ENCODE measurements at regions not wholly inside any gene's neighbourhood (a gene's known extent, or its start where the extent isn't known, plus 50 kb on each side); places are given as distances from the start of the nearest gene placed in this dataset.

- H3K4me3 ChIP-seq (ENCODE audit: low read depth, low read length), result no peak overlapping the region
These were observed 166.1 kb upstream of the LINGO1 start for GRCh38 chr15:77798847-77799246.

DNA sequence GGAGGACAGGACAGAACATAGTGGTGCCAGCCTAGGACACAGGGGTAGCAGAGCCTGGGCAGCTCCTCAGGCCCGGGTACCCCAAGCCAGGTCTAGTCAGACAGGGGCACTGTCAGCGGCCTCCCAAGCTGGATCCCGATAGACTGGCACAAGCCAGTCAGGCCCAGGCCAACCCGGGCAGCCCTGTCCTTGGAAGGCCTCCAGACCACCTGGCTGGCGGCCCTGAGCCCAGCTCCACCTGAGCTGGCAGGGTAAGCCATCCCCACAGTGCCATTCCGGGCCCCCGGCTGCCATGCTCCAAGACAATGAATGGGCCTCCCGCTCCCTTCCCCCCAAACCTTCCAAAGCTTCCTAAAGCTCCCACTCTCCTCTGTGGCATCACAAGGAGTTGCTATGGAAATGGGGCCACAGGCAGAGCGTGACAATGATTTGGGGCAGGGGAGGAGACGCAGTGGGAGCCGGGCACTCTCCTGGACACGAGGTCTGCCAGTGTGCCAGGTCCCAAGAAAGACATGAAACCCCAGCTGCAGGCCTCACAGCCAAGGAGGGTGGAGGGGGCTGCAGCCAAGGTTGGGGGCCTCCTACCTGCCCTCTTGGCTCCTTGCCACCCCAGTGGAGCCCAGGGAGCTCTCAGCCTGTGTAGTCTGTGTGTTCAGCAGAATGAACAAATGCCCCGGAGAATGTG lies 165.6 kb upstream of the LINGO1 start:
- no peak overlapping the region for H3K4me3 ChIP-seq (ENCODE audit: low read depth, low read length)

- H3K4me3 ChIP-seq (ENCODE audit: low read depth, low read length), result no peak overlapping the region
These were observed 164.6 kb upstream of the LINGO1 start for GRCh38 chr15:77797270-77797669.

GRCh38 chr15:77796046-77796729 lies 163.5 kb upstream of the LINGO1 start:
- no peak overlapping the region for H3K4me3 ChIP-seq (ENCODE audit: low read depth, low read length)

- no peak overlapping the region for H3K4me3 ChIP-seq (ENCODE audit: low read depth, low read length)
These were observed 162.7 kb upstream of the LINGO1 start for GRCh38 chr15:77795446-77795845.

DNA sequence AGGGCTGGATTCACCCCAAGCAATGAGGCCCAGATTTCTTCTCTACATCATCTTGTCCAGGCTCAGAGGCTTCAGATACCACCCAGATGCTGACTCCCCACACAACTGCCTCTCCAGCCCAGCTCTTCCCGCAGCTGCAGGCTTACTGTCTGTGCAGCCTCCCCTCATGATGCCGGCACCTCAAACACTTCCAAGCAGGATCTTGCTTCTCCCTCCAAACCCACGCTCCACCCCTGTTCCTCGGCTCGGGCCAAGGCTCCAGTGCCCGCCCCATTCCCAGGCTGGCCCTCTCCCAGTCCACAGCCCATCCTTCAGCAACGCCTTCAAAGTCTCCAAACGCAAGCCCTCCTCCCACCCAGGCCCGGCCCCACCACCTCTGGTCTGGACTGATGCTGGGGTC lies 159.2 kb upstream of the LINGO1 start:
- H3K4me3 ChIP-seq (ENCODE audit: low read depth, low read length), result no peak overlapping the region

- H3K4me3 ChIP-seq (ENCODE audit: low read depth, low read length), result no peak overlapping the region
These were observed 157.8 kb upstream of the LINGO1 start for GRCh38 chr15:77790481-77790880.

DNA sequence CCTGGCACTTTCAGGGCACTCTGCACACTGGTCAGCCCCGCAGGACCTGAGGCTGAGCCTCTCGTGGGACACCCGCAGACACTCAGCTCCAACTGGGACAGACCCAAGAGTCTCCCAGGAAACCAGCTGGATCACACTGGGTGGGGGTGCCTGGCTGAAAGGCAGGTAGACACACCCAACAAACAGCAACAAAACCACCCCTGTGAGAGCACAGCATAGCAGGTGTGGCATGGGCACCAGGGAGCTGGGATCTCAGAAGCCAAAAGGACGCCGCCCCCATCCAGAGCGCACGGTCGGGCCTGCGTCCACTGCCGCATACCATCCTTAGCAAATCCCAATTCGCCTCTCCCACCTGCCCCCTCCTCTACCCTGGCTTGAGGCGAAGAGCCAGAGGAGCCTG lies 154.2 kb upstream of the LINGO1 start:
- no peak overlapping the region for H3K4me3 ChIP-seq (ENCODE audit: low read depth, low read length)

- H3K4me3 ChIP-seq (ENCODE audit: low read depth, low read length), result no peak overlapping the region
These were observed 153.6 kb upstream of the LINGO1 start for GRCh38 chr15:77786181-77786890.

DNA sequence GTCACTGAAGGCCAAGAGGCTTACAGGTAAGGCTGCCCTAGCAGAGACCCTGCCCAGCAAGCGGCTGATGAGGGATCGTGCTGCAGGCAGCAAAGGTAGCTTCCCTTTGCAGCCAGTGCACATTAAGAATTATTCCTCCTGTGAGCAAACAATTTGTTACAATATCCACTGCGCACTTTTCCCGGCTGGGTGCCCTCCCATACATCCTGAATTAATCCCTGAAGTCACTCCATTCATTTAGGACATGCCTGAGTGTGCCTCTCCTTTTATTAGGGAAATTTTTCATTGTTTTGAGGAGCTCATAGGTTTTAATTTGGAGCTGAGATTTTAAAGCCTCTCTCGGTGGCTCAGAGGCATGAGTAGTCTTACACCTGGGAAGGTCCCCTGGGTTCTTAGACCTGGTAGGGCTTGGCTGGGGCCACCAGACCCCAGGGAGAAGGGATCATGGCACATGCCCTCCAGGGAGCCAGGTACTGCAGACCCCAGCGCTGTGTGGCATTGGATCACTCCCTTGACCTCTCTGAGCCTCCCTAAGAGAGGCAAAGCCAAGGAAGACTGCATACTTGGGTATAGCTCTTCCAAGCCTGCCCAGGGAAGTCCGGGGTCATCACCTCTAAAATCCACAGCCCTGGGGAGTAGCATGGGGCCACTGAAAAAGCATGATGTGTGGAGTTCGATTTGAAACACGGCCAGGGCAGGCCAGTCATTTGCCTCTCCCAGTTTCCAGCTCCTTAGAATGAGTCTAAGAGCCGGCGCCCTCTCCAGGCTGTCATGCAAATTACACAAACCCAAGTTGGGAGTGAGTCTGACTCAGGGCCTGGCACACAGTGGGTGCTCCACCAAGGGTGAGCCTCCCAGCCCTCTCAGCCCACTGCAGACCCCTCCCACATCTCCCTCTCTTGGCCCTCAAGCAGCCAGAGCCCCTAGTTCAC lies 151.9 kb upstream of the LINGO1 start:
- H3K4me3 ChIP-seq (ENCODE audit: low read depth, low read length), result no peak overlapping the region

DNA sequence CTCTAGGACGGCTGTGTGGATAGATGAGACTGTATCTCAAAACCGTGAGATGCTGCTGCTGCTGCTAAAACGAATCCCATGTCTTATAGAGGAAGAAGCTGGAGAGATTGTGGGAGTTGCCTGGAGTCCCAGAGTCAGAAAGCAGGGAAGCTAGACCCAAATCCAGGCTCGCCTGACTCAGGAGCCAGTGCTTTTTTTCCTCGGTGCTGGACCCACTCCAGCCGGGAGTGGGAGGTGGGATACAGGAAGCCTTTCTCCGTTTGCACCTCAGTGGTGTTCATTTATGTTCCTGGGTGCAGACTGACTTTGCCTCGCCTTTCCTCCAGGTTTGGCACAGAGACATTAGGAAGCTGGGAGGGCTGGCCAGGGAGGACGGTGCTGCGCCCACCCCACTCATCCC lies 150.9 kb upstream of the LINGO1 start:
- H3K4me3 ChIP-seq (ENCODE audit: low read depth, low read length), result no peak overlapping the region

- H3K4me3 ChIP-seq (ENCODE audit: low read depth, low read length), result no peak overlapping the region
These were observed 150.0 kb upstream of the LINGO1 start for GRCh38 chr15:77782691-77783090.

DNA sequence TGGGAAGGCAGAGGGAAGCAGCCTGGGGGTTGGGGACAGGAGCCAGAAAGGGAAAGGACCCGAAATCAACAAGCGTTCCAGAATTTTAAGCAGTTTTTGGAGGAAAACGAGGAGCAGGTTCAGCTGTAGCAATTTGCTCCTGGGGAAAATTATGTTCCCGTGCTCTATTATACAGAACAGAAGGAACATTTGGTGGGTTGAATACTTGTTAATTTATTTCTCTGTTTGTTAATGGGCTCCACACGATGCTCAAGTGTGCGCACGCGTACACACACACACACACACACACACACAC lies 149.2 kb upstream of the LINGO1 start:
- H3K4me3 ChIP-seq (ENCODE audit: low read depth, low read length), result no peak overlapping the region

DNA sequence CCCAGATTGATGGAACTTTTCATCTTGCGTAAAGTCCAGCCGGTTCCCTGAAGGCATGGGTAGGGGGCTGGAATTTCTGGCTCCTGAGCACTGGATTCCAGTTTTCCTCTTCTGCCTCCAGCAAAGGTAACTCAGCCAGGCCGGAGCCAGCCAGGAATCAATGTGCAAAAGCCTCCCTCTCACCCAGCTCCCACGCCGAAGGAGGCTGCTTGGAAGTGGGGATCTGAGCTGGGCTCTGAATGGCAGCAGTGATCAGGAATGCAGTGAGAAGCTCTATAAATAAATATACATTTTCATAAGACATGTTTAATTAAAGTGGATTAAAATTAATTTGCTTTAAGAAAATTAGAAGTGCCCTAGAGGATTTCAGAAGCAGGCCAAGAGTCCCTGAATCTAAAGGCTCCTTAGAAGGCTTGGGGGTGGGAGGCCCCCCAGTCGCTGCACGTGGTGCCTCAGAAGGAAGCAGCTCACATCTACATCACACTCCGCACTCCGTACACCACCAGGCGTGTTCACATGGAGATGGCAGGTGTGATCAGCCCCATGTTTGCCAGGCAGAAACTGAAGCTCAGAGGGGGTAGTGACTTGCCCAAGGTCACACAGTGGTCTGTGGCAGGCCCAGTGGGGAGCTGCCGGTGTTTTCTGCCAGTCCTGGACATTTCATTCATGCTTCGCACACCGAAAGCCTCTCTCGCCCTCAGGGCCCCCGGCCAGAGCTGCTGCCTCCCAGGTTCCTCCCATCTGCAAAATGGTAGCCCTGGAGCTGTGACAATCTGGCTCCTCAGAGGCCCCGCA lies 148.6 kb upstream of the LINGO1 start:
- H3K4me3 ChIP-seq (ENCODE audit: low read depth, low read length), result no peak overlapping the region

DNA sequence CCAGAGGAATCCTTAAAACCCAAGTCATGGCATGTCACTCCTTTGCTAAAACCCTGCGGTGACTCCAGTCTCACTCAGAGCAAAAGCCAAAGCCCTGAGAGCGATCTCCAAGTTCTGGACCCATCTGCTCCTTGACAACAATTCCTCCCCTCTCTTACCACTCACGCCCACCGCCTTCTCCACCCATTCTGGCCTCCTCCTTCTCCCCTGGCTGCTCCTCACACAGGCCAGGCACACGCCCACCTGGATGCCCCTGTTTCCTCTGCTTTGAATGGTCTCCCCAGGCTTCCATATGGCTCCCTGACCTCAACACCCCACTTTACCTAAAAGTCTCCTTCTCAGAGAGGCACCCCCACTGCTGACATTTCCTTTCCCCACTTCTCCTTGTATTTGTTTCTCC lies 146.1 kb upstream of the LINGO1 start:
- H3K4me3 ChIP-seq (ENCODE audit: low read depth, low read length), result no peak overlapping the region

- H3K4me3 ChIP-seq (ENCODE audit: low read depth, low read length), result no peak overlapping the region
These were observed 143.1 kb upstream of the LINGO1 start for GRCh38 chr15:77775837-77776236.

- no peak overlapping the region for H3K4me3 ChIP-seq (ENCODE audit: low read depth, low read length)
These were observed 142.7 kb upstream of the LINGO1 start for GRCh38 chr15:77775373-77775772.

GRCh38 chr15:77774350-77774749 lies 141.6 kb upstream of the LINGO1 start:
- no peak overlapping the region for H3K4me3 ChIP-seq (ENCODE audit: low read depth, low read length)

- H3K4me3 ChIP-seq (ENCODE audit: low read depth, low read length), result no peak overlapping the region
These were observed 141.2 kb upstream of the LINGO1 start for GRCh38 chr15:77773903-77774302.

GRCh38 chr15:77772641-77773402 lies 140.1 kb upstream of the LINGO1 start:
- H3K4me3 ChIP-seq (ENCODE audit: low read depth, low read length), result no peak overlapping the region
